Endothelial cell of umbilical vein (primary cell): ENCODE measurements at regions not wholly inside any gene's neighbourhood (a gene's known extent, or its start where the extent isn't known, plus 50 kb on each side); places are given as distances from the start of the nearest gene placed in this dataset.

Experiments
- MYC ChIP-seq: IDR thresholded peaks from one replicate; pipeline ENCODE4 v1.6.1; 2011; ENCODE audit warnings: mild to moderate bottlenecking, low read depth, low read length
- POLR2A ChIP-seq: IDR thresholded peaks from 2 replicates; pipeline ENCODE4 v1.6.1; 2012; ENCODE audit warnings: low read depth, mild to moderate bottlenecking, control low read depth, low read length
- POLR2AphosphoS5 ChIP-seq: IDR thresholded peaks from 2 replicates; pipeline ENCODE4 v1.6.1; 2012; ENCODE audit warnings: low read depth, mild to moderate bottlenecking, control low read depth, low read length, moderate library complexity; ENCODE audit not compliant: insufficient read depth
- TF ChIP-seq, protein P1 (sequence below), 2 donors: IDR thresholded peaks; 1 replicate in 1 of 2; 2 replicates in 1 of 2; pipeline ENCODE4 v1.5.1; 2011; ENCODE audit warnings: low read length in 2 of 2, mild to moderate bottlenecking in 2 of 2, moderate library complexity in 2 of 2, control low read depth in 1 of 2, inconsistent platforms in 1 of 2, low read depth in 1 of 2; ENCODE audit not compliant: insufficient read depth in 1 of 2; ENCODE audit errors: extremely low read depth in 1 of 2

DNA sequence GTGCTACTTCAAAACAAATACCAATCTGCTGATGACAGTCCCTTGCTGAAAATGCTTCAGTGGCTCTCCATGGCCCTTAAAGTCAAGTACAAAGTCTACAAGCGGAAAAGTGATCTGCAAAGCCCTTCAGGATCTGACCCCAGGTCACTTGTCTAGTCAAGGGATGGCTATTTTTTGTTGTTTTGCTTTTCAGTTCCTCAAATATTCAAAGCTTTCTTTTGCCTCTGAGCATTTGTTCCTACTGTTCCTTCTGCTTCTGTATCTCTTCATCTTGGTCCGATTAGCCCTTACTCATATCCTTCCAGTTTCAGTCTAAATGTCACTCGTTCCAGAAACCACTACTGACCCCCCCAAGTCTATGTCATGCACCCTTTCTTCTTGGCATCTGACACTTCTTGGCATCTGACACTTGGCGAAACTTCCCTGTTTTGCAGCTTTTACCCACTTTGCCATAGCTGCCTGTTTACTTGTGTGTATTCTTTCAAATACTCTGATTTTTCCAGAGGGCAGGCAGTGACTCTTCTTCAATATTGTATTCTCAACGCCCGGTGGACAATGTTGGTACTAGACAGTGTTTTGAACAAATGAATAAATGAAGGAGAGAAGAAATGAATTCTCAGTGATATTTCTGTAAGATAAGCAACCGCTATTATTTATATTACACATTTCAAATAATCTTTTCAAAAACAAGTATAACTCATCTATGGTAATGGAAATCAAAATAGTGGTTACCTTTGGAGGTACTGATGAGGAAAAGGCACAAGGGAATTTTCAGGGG, 175.9 kb upstream of the FN1 start:
- TF ChIP-seq MYC: no peak
- peak; percentile 30 for TF ChIP-seq POLR2AphosphoS5
- TF ChIP-seq, protein P1, sequence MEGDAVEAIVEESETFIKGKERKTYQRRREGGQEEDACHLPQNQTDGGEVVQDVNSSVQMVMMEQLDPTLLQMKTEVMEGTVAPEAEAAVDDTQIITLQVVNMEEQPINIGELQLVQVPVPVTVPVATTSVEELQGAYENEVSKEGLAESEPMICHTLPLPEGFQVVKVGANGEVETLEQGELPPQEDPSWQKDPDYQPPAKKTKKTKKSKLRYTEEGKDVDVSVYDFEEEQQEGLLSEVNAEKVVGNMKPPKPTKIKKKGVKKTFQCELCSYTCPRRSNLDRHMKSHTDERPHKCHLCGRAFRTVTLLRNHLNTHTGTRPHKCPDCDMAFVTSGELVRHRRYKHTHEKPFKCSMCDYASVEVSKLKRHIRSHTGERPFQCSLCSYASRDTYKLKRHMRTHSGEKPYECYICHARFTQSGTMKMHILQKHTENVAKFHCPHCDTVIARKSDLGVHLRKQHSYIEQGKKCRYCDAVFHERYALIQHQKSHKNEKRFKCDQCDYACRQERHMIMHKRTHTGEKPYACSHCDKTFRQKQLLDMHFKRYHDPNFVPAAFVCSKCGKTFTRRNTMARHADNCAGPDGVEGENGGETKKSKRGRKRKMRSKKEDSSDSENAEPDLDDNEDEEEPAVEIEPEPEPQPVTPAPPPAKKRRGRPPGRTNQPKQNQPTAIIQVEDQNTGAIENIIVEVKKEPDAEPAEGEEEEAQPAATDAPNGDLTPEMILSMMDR (IDR thresholded peaks at IDR 0.05; ENCODE audit: extremely low read depth in 1 of 2, insufficient read depth in 1 of 2, low read depth in 1 of 2, low read length in 2 of 2): no peak
- no peak for TF ChIP-seq POLR2A
